NCI-H2107 treated with DMSO at 0.1 percent for 48 hours (cell line): ENCODE measurements at regions not wholly inside any gene's neighbourhood (a gene's known extent, or its start where the extent isn't known, plus 50 kb on each side); places are given as distances from the start of the nearest gene placed in this dataset.
"Not testable (repeated sequence)": the region's sequence is repeated elsewhere in the genome, so short reads cannot be mapped to it uniquely, and the experiment has no call there.

Source experiments
- DNase-seq: peaks from one replicate; lab custom pipeline; 2025; ENCODE audit not compliant: unreplicated experiment; lab: John Stamatoyannopoulos, UW

DNA sequence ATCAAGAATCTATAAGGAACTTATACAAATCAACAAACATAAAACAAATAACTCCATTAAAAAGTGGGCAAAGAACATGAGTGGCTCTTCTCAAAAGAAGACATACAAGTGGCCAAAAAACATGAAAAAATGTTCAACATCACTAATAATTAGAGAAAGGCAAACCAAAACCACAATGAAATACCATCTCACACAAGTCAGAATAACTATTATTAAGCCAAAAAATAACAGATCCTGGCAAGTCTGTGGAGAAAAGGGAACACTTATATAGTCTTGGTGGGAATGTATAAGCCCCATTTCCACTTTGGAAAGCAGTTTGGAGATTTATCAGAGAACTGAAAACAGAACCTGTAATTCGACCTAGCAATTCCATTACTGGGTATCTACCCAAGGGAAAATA is 921.0 kb downstream of the KCNA4 start:
- DNase-seq: no peak

DNA sequence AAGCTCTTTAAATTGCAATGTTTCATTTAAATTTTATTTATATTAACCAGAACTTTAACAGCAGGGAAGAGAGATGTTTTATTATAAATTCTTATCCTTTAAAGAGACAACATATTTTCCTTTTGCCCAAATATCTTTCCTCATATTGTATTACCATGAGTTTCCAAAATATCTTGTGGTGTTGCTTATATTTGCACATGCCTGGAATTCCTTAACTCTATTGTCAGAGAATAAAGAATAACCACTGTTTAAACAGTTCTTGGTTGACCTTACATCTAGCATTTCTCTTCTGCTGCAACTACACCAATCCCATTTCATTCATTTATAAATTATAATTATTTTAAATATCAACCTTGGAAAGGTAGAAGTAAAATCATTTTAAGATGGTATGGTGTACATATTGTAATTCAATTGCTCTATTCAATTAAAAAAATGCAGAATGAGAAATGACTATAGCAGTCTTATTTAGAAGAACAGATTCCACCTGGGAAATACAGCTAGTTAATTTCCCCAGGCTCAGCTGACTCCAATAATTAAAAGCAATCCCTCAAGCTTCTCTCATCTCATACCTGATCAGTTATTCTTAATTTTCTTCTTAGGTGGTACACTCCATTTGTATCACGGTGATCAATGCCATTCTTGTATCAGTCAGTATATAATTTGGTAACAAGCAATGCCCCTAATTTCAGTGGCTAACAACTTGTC is 923.3 kb downstream of the KCNA4 start:
- DNase-seq: no peak

DNA sequence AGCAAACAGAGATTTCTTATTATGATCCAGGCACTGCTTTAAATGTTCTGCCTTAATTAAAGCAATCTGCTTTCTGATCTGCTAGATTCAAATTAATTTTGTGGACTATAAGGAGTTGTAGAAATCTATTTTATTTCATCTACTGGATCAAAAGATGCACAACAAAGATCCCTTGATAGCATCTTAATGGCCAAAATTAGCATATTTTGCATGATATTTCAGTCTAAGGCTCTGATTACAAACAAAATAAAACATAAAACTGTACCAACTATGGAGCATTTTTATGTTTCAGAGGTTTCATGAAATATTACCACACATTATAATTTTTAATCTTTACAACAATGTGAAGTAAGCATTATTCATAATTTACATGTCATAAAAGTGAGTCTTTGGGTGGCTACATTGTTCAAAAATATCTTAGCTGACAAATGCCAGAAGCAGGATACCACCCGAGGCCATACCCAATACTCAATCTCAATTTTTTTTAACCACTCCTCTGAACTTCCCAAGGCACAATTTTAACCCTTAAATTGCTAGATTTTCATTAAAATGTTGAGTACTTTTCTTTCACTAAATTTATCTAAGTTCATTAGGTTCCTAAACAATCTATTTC is 929.5 kb downstream of the KCNA4 start:
- DNase-seq: no peak

DNA sequence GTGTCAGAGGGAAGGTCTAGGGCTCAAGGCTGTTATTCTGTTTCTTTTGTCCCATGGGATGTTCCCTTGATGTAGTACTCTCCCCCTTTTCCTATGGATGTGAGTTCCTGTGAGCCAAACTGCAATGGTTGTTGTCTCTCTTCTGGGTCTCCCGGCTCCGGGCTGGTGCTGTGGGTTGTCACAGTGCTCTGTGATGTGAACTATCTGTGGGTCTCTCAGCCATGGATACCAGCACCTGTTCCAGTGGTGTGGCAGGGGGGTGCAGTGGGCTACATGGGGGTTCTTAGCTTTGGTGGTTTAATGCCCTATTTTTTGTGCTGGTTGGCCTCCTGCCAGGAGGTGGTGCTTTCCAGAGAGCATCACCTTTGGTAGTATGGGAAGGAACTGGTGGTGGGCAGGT is 941.1 kb downstream of the KCNA4 start:
- DNase-seq: no peak

DNA sequence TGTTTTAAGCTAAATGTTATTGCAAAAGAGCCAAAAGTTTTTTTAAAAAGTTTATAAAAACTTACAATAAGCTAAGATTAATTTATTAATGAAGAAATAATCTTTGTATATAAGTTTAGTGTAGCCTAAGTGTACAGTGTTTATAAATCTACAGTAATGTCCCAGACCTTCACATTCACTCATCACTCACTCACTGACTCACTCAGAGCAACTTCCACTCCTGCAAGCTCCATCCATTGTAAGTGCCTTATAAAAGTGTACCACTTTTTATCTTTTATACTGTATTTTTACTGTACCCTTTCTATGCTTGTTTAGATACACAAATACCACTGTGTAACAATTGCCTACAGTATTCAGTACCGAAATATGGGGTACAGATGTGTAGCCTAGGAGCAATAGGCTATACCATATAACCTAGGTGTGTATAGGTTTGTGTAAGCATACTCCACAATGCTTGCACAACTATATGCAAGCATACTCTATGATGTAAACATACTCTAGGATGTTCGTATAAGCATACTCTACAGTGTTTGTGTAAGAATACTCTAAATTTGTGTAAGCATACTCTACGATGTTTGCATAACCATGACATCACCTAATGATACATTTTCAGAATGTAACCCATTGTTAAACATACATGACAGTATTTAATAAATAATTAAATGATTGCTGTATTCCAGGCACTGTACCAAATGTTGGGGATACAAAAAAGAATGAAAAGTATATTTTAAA is 953.0 kb downstream of the KCNA4 start:
- no peak for DNase-seq

DNA sequence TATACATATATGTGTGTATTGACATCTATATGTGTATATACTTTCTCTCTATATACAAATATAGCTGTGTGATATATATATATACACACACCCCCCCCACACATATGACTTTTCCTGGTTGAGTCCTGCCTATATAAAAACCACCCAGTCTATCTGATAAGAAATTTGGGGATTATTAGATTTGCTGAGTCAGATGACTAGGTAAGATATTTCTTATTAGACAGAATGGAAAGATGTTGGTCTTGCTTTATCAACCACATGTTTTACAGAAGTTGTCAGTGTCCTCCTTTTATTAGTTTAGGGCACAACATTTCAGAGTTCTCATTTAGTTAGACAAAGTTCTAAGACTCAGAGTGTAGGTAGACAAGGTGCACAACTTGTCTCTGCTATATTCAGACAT is 953.3 kb downstream of the METTL15 start:
- no peak for DNase-seq

DNA sequence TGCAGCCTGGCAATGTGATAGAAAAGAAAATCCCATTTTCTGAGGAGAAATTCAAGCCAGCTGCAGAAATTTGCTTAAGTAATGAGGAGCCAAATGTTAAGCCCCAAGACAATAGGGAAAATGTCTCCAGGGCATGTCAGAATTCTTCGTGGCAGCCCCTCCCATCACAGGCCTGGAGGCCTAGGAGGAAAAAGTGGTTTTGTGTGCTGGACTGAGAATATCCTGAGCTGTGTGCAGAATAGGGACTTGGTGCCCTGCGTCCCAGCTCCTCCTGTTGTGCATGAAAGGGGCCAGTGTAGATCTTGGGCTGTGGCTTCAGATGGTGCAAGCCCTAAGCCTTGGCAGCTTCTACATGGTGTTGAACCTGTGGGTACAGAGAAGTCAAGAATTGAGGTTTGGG is 948.3 kb downstream of the METTL15 start:
- DNase-seq: not testable (repeated sequence)

DNA sequence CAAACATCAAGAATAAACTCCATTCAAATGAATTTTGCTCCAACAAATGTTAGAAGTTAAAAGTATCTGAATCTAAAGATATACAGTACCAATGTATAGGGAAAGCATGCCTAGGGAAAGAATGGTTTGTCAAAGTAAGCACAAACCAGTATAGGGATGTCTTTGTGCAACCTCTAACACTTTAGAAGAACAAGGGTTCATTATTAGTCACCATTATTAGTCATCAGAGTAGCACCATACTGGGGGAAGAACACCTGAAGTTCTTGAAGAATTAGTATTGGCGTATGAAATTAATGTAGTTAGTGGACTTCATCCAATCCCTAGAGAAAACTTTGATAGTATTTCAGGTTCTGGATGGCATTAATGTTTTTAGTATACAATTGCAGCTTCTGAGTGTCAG is 943.7 kb downstream of the METTL15 start:
- DNase-seq: no peak

DNA sequence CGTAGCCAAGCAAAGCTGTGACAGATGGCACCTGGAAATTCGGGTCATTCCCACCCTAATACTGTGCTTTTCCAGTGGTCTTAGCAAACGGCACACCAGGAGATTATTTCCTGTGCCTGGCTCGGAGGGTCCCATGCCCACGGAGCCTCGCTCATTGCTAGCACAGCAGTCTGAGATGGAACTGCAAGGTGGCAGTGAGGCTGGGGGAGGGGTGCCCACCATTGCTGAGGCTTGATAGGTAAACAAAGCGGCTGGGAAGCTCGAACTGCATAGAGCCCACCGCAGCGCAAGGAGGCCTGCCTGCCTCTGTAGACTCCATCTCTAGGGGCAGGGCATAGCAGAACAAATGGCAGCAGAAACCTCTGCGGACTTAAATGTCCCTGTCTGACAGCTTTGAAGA is 942.8 kb downstream of the METTL15 start:
- DNase-seq: not testable (repeated sequence)

DNA sequence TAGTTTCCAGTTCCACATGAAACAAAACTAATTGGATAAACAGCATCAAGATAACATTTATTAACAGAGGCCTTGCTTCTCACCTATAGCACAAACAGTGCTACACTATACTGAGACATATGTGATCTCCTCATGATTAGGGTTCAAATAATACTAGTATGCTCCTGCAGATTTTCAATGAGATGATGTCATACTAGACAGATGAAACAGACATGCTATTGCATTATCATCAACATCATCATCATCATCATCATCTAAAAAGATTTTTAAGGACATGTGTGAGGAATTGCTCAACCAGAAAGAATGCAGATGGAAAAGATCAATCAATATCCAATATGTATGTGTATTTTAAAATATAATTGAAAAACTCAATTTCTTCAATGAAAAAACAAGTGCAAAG is 932.3 kb downstream of the METTL15 start:
- no peak for DNase-seq

DNA sequence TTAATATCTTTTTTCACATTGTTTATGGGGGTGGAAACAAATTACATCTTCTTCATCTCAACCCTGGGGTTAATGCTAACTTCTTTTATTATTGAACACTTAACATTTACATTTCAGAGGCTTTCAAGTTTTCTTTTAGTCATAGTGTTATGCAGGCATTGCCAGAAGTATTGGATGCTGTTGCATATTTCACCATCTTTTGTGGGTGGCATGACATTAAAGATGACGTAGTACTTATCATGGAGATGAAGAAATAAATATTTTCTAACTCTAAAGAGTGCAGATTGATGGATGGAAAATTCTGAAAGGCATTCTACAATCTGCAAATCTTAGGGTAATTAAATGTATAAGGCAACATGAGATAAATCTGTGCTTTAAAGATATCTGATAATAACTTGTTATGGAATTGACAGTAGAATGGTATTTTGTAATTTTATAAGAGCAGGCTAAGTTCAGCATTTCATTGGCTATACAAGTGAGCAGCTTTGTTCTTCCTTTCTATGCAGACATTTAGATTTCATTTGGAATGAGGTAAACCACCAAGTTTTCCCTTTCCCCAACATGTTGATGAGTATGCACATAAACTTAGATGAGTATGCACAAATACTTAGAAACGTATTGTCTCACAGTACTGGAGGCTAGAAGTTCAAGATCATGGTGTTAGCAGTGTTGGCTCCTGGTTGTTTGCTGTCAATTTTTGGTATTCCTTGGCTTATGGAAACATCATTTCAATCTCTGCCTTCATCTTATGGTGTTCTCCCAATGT is 924.4 kb downstream of the METTL15 start:
- DNase-seq: no peak

DNA sequence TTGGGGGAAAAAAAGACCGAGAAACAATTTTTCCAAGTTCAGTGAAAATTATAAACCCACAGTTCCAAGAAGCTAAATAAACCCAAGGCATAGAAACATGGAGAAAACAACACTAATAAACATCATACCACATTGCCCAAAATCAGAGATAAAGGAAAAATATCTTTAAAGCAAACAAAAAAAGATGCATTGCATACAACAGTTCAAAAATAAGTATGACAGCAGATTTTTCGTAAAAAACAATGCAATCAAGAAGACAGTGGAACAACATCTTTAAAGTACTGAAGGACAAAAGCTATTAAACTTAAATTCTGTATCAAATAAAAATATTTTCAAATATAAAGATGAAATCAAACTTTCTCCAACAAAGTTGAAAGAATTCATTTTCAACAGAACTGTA is 921.3 kb downstream of the METTL15 start:
- no peak for DNase-seq

DNA sequence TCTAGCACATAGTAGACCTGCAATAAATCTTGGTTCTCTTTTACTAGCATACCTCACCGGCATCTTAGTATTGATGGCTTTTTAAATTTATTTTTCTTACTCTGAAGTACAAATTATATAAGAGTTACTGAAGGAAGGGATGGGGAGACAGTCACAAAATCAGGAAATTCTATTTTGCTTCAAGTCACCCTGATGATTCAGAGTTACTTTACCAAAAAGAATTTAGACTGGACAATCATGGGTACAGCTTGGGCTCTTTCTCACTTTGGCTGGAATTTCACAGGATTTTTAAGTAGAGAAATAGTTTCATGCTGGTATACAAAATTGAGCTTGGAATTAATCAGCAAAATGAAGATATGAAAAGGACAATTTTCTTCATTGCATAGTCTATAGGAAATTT is 919.2 kb downstream of the METTL15 start:
- no peak for DNase-seq

DNA sequence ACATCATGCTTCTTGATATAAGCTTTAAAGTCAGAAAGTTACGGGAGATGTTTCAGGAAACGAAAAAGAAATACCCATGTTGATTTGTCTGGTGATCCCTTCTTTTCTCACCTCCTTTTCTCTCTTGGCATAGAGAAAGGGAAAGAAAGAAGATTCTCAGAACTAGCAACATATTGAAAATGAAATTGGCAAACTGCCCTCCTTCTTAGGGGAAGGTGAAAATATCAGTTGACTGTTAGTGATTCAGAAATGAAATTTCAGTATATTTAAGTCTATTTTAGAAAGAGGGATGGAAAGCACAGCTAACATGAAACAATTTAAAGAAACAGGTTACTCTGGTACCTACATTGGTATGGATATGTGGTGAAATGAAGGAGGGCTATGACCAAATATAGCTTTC is 918.1 kb downstream of the METTL15 start:
- no peak for DNase-seq

DNA sequence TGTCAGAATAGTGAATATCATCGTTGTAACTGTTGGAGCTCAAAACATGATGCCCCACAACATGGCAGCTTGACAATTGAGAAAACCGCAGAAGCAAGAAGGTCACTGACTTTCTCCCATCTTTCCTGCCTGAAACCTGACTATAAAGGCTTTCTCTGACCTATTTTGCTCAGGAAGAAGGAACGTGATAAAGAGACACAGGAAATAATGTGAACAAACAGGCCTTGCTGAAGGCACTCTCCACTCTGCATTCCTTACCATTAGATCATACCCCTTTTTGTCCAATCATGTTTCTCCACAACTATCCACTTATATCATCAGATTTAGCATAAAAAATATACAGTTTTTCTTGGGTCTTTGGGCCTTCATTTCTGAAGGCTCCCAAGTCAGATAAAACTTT is 916.8 kb downstream of the METTL15 start:
- DNase-seq: no peak

DNA sequence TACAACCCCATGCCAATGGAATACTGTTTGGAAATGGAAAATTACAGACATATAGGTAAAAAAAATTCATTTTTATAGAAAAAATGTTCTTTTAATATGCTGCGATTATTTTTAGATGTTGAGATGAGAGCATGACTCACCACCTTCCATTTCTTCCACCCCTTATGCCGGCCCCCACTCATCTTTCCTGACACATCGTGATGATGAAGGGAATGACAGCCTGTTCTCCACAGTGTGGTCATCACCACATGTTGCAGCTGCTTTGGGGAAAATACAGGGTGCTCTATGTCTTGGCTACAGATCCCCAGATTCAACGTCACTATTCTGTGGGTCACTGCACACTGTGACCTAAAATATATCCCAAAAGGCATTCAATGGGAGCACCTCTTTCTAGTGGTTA is 916.2 kb downstream of the METTL15 start:
- no peak for DNase-seq

DNA sequence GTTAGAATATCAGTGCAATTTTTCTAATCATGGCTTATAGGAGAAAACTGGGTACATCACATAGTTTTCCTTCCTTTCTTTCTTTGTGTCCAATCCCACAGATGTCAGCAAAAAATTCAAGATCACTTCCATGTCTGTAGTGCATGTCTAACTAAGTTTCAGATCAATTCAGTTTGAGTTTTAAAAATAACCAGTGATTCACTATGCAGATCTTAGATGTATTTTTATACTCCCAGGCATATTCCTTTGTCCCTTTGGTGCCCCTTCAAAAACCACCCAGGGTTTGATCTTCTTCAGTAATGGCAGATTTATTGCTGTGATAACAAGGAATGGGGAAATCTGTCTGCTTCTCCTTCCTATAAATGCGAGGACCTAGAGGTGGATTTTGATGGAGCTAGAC is 915.6 kb downstream of the METTL15 start:
- DNase-seq: no peak

DNA sequence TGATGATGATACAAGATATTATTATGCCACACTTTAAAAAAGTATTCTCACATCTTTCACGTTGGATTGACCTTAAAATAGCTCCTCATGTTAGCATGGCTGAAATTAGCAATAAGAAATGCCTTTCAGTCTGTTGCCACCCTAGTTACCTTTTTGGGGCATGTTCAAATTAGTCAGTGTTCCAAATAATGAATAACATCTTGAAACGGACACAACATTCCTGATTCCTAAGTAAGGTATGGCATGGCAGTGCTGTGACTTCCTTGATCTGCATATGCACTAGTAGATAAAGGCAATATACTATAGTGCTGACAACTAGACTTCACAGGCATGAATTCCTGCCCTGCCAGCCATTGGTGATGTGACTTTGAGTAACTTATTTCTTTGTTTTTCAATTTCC is 914.5 kb downstream of the METTL15 start:
- DNase-seq: no peak

DNA sequence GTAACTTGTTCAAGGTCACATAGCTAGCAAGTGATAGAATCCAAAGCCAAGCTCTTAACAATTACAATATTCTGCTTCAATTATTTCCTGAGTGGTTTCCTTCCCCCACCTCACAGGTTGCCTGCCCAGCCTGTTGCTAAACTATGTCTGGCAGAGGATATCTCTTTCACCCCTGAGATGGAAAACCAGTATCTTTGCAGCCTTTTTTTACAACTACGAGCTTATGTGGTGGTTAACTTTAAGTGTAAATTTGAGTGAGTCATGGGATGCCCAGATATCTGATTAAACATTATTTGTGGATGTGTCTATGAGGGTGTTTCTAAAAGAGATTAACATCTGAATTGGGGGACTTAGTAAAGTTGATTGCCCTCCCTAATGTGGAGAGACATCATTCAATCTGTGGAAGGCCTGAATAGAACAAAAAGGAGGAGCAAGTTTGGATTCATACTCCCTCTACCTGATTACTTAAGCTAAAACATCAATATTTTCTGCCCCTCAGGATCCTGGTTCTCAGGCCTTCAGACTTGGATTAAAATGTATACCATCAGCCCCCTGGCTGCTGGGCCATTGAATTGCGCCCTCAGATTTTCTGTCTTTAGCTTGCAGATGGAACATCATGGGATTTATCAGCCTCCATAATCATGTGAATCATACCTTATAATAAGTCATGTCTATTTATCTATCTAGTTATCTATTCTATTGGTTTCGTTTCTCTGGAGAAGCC is 911.9 kb downstream of the METTL15 start:
- no peak for DNase-seq

DNA sequence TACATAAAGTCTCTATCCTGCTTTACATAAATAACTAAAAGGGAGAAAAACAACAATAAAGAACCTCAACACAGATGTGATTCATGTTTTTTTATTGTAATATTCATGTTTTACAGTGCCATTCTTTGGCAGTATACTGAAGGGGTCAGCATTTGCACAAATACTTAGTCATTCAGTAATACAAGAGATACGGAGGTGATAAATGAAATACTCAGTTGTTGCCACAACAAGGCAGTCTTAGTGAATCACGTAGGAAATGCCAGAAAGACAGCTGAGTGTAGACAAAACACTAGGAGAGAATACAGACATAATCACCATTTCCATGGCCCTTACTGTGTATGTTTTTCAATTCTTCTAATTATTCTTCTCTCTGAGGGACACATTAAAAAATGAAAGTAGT is 910.4 kb downstream of the METTL15 start:
- DNase-seq: no peak

DNA sequence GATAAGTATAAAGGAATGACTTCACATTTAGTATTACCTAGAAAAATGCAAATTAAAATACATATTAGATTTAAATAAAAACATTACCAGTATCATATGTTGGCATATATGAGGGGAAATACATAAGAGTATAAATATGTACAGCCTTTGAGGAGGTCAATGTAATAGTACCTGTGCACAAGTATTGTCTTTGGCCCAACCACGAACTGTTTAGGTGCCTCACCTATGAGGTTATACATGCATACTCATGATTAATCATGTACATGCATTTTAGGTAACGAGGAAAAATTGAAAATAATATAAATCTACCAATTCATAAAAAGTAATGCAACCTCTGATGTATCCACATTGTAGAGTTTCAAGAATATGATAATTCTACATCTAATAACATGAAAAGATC is 909.8 kb downstream of the METTL15 start:
- DNase-seq: no peak
